ENCODE measurements at regions not wholly inside any gene's neighbourhood (a gene's known extent, or its start where the extent isn't known, plus 50 kb on each side); places are given as distances from the start of the nearest gene placed in this dataset.
"Not testable (repeated sequence)": the region's sequence is repeated elsewhere in the genome, so short reads cannot be mapped to it uniquely, and the experiment has no call there.

GRCh38 chr21:32831779-32832178, 60.2 kb upstream of the PAXBP1 start:
- TF ChIP-seq CTCF (conservative IDR thresholded peaks at IDR 0.05); EZH2 (IDR thresholded peaks at IDR 0.05; ENCODE audit: low read depth): not testable (repeated sequence)
